Astrocyte (in vitro differentiated cells and primary cell): ENCODE measurements at regions not wholly inside any gene's neighbourhood (a gene's known extent, or its start where the extent isn't known, plus 50 kb on each side); places are given as distances from the start of the nearest gene placed in this dataset.

ENCODE experiments used
- DNase-seq: peaks from one replicate; pipeline ENCODE4 v3.0.0-alpha.2; 2010; ENCODE audit warnings: low read depth
- FAIRE-seq: peaks from 2 replicates; lab custom pipeline; 2011; peaks lifted over from hg19 to GRCh38; lab: Jason Lieb, UNC
- H2AFZ ChIP-seq: 2 replicates; pipeline ENCODE4 v1.6.0; 2012; ENCODE audit warnings: low read depth, low read length, inconsistent platforms
- H3K27ac ChIP-seq: 2 replicates; pipeline ENCODE4 v1.5.1; 2011; ENCODE audit warnings: low read depth, low read length, inconsistent platforms
- H3K27me3 ChIP-seq: 2 replicates; pipeline ENCODE4 v1.6.0; 2011; ENCODE audit warnings: low read length, inconsistent platforms; ENCODE audit not compliant: insufficient read depth
- H3K36me3 ChIP-seq: 2 replicates; pipeline ENCODE4 v1.5.1; 2011; ENCODE audit warnings: low read length, inconsistent platforms; ENCODE audit not compliant: insufficient read depth
- H3K4me1 ChIP-seq: 2 replicates; pipeline ENCODE4 v1.5.1; 2011; ENCODE audit warnings: low read length, inconsistent platforms; ENCODE audit not compliant: insufficient read depth
- H3K4me2 ChIP-seq: 2 replicates; pipeline ENCODE4 v1.6.0; 2012; ENCODE audit warnings: low read length, inconsistent platforms
- H3K4me3 ChIP-seq: 2 replicates; pipeline ENCODE4 v1.5.1; 2011; ENCODE audit warnings: low read depth, mild to moderate bottlenecking, low read length, inconsistent platforms; ENCODE audit not compliant: insufficient read depth
- H3K79me2 ChIP-seq: 2 replicates; pipeline ENCODE4 v1.6.0; 2012; ENCODE audit warnings: mild to moderate bottlenecking, low read length, inconsistent platforms; ENCODE audit not compliant: insufficient read depth
- H3K9ac ChIP-seq: 2 replicates; pipeline ENCODE4 v1.6.0; 2012; ENCODE audit warnings: mild to moderate bottlenecking, low read length, inconsistent platforms
- H3K9me3 ChIP-seq: 2 replicates; pipeline ENCODE4 v1.5.1; 2012; ENCODE audit warnings: low read depth, mild to moderate bottlenecking, low read length, inconsistent platforms; ENCODE audit not compliant: insufficient read depth
- H4K20me1 ChIP-seq: 2 replicates; pipeline ENCODE4 v1.6.0; 2012; ENCODE audit warnings: low read length, inconsistent platforms; ENCODE audit not compliant: insufficient read depth
- H3K27ac Mint-ChIP-seq: one replicate; pipeline ENCODE4 v1.8.0; 2021; ENCODE audit warnings: mild to moderate bottlenecking, mixed read lengths; ENCODE audit not compliant: unreplicated experiment
- H3K27me3 Mint-ChIP-seq: one replicate; pipeline ENCODE4 v1.8.0; 2021; ENCODE audit warnings: low read depth, mixed read lengths; ENCODE audit not compliant: unreplicated experiment
- H3K36me3 Mint-ChIP-seq: one replicate; pipeline ENCODE4 v1.8.0; 2021; ENCODE audit warnings: low read depth, mixed read lengths; ENCODE audit not compliant: unreplicated experiment
- H3K4me1 Mint-ChIP-seq: one replicate; pipeline ENCODE4 v1.8.0; 2021; ENCODE audit warnings: low read depth, mixed read lengths; ENCODE audit not compliant: unreplicated experiment
- H3K4me3 Mint-ChIP-seq: one replicate; pipeline ENCODE4 v1.8.0; 2021; ENCODE audit warnings: mild to moderate bottlenecking, moderate library complexity, mixed read lengths; ENCODE audit not compliant: unreplicated experiment
- H3K9me3 Mint-ChIP-seq: one replicate; pipeline ENCODE4 v1.8.0; 2021; ENCODE audit warnings: mild to moderate bottlenecking, mixed read lengths; ENCODE audit not compliant: unreplicated experiment
- CTCF ChIP-seq: IDR thresholded peaks from 2 replicates; pipeline ENCODE4 v1.5.1; 2011; ENCODE audit warnings: low read depth, mild to moderate bottlenecking, inconsistent platforms, low read length, moderate library complexity; ENCODE audit not compliant: insufficient read depth
- EZH2 ChIP-seq: IDR thresholded peaks from 2 replicates; pipeline ENCODE4 v1.6.1; 2012; ENCODE audit warnings: mild to moderate bottlenecking, low read length, inconsistent platforms; ENCODE audit not compliant: insufficient read depth

GRCh38 chr3:28792604-28793003, 444.0 kb upstream of the AZI2 start:
- Histone ChIP-seq H3K36me3 (no peaks in the 10 kb centered on the region), H3K27me3 (no peaks in the 10 kb centered on the region), H4K20me1 (no peaks in the 10 kb centered on the region), H3K4me2 (no peak overlapping the region), H3K9ac (no peak overlapping the region), H3K4me1 (no peaks in the 10 kb centered on the region), H3K9me3 (no peaks in the 10 kb centered on the region), H2AFZ (no peak overlapping the region), H3K79me2 (no peaks in the 10 kb centered on the region), H3K4me3 (no peak overlapping the region), H3K27ac (no peak overlapping the region)
- H3K9me3 Mint-ChIP-seq, result no peaks in the 10 kb centered on the region
- no peak overlapping the region for H3K4me3 Mint-ChIP-seq
- no peak for TF ChIP-seq EZH2
- no peak for TF ChIP-seq CTCF
- H3K36me3 Mint-ChIP-seq, result no peaks in the 10 kb centered on the region
- H3K4me1 Mint-ChIP-seq, result no peaks in the 10 kb centered on the region
- DNase-seq (no peak), FAIRE-seq (no peak)
- no peak overlapping the region for H3K27ac Mint-ChIP-seq
- H3K27me3 Mint-ChIP-seq, result no peaks in the 10 kb centered on the region

- no peak for DNase-seq
- TF ChIP-seq CTCF (no peak), EZH2 (no peak)
- H3K79me2 ChIP-seq, result no peaks in the 10 kb centered on the region
- H3K36me3 ChIP-seq, result no peaks in the 10 kb centered on the region
- no peaks in the 10 kb centered on the region for H4K20me1 ChIP-seq
- H3K4me1 ChIP-seq, result no peaks in the 10 kb centered on the region
- no peak overlapping the region for H3K9ac ChIP-seq
- H3K4me3 ChIP-seq, result no peak overlapping the region
- Mint-ChIP-seq H3K27me3 (no peaks in the 10 kb centered on the region), H3K36me3 (no peaks in the 10 kb centered on the region), H3K4me1 (no peaks in the 10 kb centered on the region), H3K9me3 (no peaks in the 10 kb centered on the region), H3K27ac (no peak overlapping the region), H3K4me3 (no peak overlapping the region)
- FAIRE-seq, result no peak
- H3K27ac ChIP-seq, result no peak overlapping the region
- no peak overlapping the region for H3K4me2 ChIP-seq
- no peaks in the 10 kb centered on the region for H3K9me3 ChIP-seq
- H3K27me3 ChIP-seq, result no peaks in the 10 kb centered on the region
- H2AFZ ChIP-seq, result no peak overlapping the region
Observed at GRCh38 chr3:28799084-28799483, 450.5 kb upstream of the AZI2 start.

GRCh38 chr3:28800203-28800602, 451.6 kb upstream of the AZI2 start:
- no peak overlapping the region for H3K27ac Mint-ChIP-seq
- H3K79me2 ChIP-seq, result no peaks in the 10 kb centered on the region
- FAIRE-seq (no peak), DNase-seq (no peak)
- no peaks in the 10 kb centered on the region for H3K36me3 ChIP-seq
- no peaks in the 10 kb centered on the region for H3K9me3 ChIP-seq
- no peaks in the 10 kb centered on the region for H3K9me3 Mint-ChIP-seq
- no peaks in the 10 kb centered on the region for H3K27me3 ChIP-seq
- no peak overlapping the region for H3K27ac ChIP-seq
- no peaks in the 10 kb centered on the region for H3K4me1 Mint-ChIP-seq
- H3K4me2 ChIP-seq, result no peak overlapping the region
- no peaks in the 10 kb centered on the region for H4K20me1 ChIP-seq
- no peak overlapping the region for H2AFZ ChIP-seq
- no peak overlapping the region for H3K4me3 ChIP-seq
- H3K36me3 Mint-ChIP-seq, result no peaks in the 10 kb centered on the region
- H3K4me3 Mint-ChIP-seq, result no peak overlapping the region
- no peak overlapping the region for H3K9ac ChIP-seq
- TF ChIP-seq CTCF, result no peak
- TF ChIP-seq EZH2, result no peak
- peaks cover 4% of the 10 kb centered on the region for H3K27me3 Mint-ChIP-seq
- no peaks in the 10 kb centered on the region for H3K4me1 ChIP-seq
